ENCODE measurements at regions not wholly inside any gene's neighbourhood (a gene's known extent, or its start where the extent isn't known, plus 50 kb on each side); places are given as distances from the start of the nearest gene placed in this dataset.

GRCh38 chr12:32053881-32054624 lies 52.6 kb upstream of the BICD1 start:
- no peak overlapping the region for H3K4me3 Mint-ChIP-seq
- H3K9me3 Mint-ChIP-seq, result peaks cover 0 to 2% (median 0%) of the 10 kb centered on the region in 6 donors
- H3K27ac Mint-ChIP-seq, result no peak overlapping the region
- no peaks in the 10 kb centered on the region for H3K27me3 Mint-ChIP-seq (ENCODE audit: low read depth in 3 of 3)
- DNase-seq, result no peak
- H3K36me3 Mint-ChIP-seq, result no peaks in the 10 kb centered on the region
- H3K4me1 Mint-ChIP-seq, result no peaks in the 10 kb centered on the region
